SK-N-SH (cell line): ENCODE measurements at regions not wholly inside any gene's neighbourhood (a gene's known extent, or its start where the extent isn't known, plus 50 kb on each side); places are given as distances from the start of the nearest gene placed in this dataset.

Source experiments
- CTCF ChIA-PET: fragments of 300-600, 350-600 bp; formaldehyde crosslinking; extraction: SDS; loops from one replicate; lab custom pipeline; 2021; lab: Yijun Ruan, JAX
- POLR2A ChIA-PET: fragments of 350-600 bp; sonication (Branson Sonifier 250); formaldehyde crosslinking; extraction: SDS; loops from one replicate; lab custom pipeline; 2020; ENCODE audit warnings: antibody characterized with exemption, inconsistent platforms; lab: Yijun Ruan, JAX
- DNase-seq: peaks from one replicate; pipeline ENCODE4 v3.0.0; 2012
- H2AFZ ChIP-seq: fragments of 200-600 bp; sonication (generic); 2 replicates; pipeline ENCODE4 v1.8.1; 2016; ENCODE audit warnings: antibody characterized with exemption, mild to moderate bottlenecking, low read depth
- H3F3A ChIP-seq: fragments of 200-600 bp; sonication (generic); replicated peaks from 2 replicates; pipeline ENCODE3; 2016; ENCODE audit warnings: antibody characterized with exemption, mild to moderate bottlenecking; ENCODE audit not compliant: insufficient read depth
- H3K27ac ChIP-seq, 2 experiments: fragments of 200-500 bp in 1 of 2; fragments of 200-600 bp in 1 of 2; sonication (Bioruptor generic) in 1 of 2; sonication (generic), shearing (Covaris generic) in 1 of 2; 2 replicates each; pipeline versions ENCODE4 v1.5.1 to v1.6.1; 2014 to 2016; ENCODE audit warnings: low read depth in 2 of 2, inconsistent platforms in 1 of 2, low read length in 1 of 2, mild to moderate bottlenecking in 1 of 2, mixed read lengths in 1 of 2
- H3K27me3 ChIP-seq: fragments of 200-600 bp; sonication (generic), shearing (Covaris generic); 2 replicates; pipeline ENCODE4 v1.6.1; 2016; ENCODE audit warnings: mixed run types; ENCODE audit not compliant: insufficient read depth
- H3K36me3 ChIP-seq, 2 experiments: fragments of 200-500 bp in 1 of 2; fragments of 200-600 bp in 1 of 2; sonication (Bioruptor generic) in 1 of 2; sonication (generic) in 1 of 2; replicated peaks in 1 of 2; 2 replicates each; pipeline versions ENCODE3 to v1.5.1; 2014 to 2016; ENCODE audit warnings: low read length in 1 of 2, mild to moderate bottlenecking in 1 of 2; ENCODE audit not compliant: insufficient read depth in 2 of 2, control insufficient read depth in 1 of 2
- H3K4me1 ChIP-seq, 2 experiments: fragments of 200-500 bp in 1 of 2; fragments of 200-600 bp in 1 of 2; sonication (Bioruptor generic) in 1 of 2; sonication (generic), shearing (Covaris generic) in 1 of 2; 2 replicates each; pipeline versions ENCODE4 v1.5.1 to v1.6.1; 2014 to 2016; ENCODE audit warnings: low read depth in 1 of 2, low read length in 1 of 2, mixed run types in 1 of 2; ENCODE audit not compliant: insufficient read depth in 2 of 2, control insufficient read depth in 1 of 2
- H3K4me2 ChIP-seq: fragments of 200-600 bp; sonication (generic), shearing (Covaris generic); 2 replicates; pipeline ENCODE4 v1.6.1; 2017; ENCODE audit warnings: mixed run types
- H3K4me3 ChIP-seq, 2 experiments: fragments of 200-500 bp in 1 of 2; fragments of 200-600 bp in 1 of 2; sonication (Bioruptor generic) in 1 of 2; sonication (generic), shearing (Covaris generic) in 1 of 2; 2 replicates each; pipeline versions ENCODE4 v1.5.1 to v1.8.1; 2014 to 2016; ENCODE audit warnings: low read depth in 2 of 2, inconsistent platforms in 1 of 2, low read length in 1 of 2, mild to moderate bottlenecking in 1 of 2, mixed read lengths in 1 of 2, moderate library complexity in 1 of 2
- H3K79me2 ChIP-seq: fragments of 200-600 bp; sonication (generic); 2 replicates; pipeline ENCODE4 v1.8.1; 2017; ENCODE audit warnings: mild to moderate bottlenecking; ENCODE audit not compliant: insufficient read depth
- H3K9ac ChIP-seq: fragments of 200-600 bp; sonication (generic); 2 replicates; pipeline ENCODE4 v1.6.1; 2017; ENCODE audit warnings: mixed run types
- H3K9me2 ChIP-seq: fragments of 200-600 bp; sonication (generic); 2 replicates; pipeline ENCODE4 v1.6.1; 2017; ENCODE audit warnings: mixed run types
- H3K9me3 ChIP-seq: fragments of 200-600 bp; sonication (generic); 2 replicates; pipeline ENCODE4 v1.6.1; 2017; ENCODE audit warnings: mixed run types, mild to moderate bottlenecking, moderate library complexity
- H4K20me1 ChIP-seq: fragments of 200-600 bp; sonication (generic); 2 replicates; pipeline ENCODE4 v1.6.1; 2017; ENCODE audit warnings: mild to moderate bottlenecking, mixed run types; ENCODE audit not compliant: insufficient read depth
- CHD2 ChIP-seq: fragments of 150-350 bp; IDR thresholded peaks from 2 replicates; pipeline ENCODE4 v1.6.1; 2018; ENCODE audit warnings: low read length; ENCODE audit not compliant: partially characterized antibody
- ELF1 ChIP-seq: IDR thresholded peaks from 2 replicates; pipeline ENCODE4 v1.4.0; 2012
- EZH2phosphoT487 ChIP-seq: fragments of 200-600 bp; sonication (generic); IDR thresholded peaks from 2 replicates; pipeline ENCODE4 v1.6.1; 2017; ENCODE audit warnings: low read depth, mixed run types, mild to moderate bottlenecking, antibody characterized with exemption, moderate library complexity, borderline replicate concordance
- GABPA ChIP-seq: IDR thresholded peaks from 2 replicates; pipeline ENCODE4 v1.4.0; 2012; ENCODE audit warnings: low read depth, mild to moderate bottlenecking
- GATA2 ChIP-seq: sonication (generic); formaldehyde crosslinking; IDR thresholded peaks from 2 replicates; pipeline ENCODE4 v1.5.0; 2020; ENCODE audit warnings: mild to moderate bottlenecking, missing genetic modification reagents
- IRF3 ChIP-seq: fragments of 150-350 bp; IDR thresholded peaks from 2 replicates; pipeline ENCODE4 v1.6.1; 2016; ENCODE audit warnings: mild to moderate bottlenecking, low read depth, low read length
- JUND ChIP-seq: IDR thresholded peaks from 2 replicates; pipeline ENCODE4 v1.4.0; 2012
- MAX ChIP-seq: IDR thresholded peaks from 2 replicates; pipeline ENCODE4 v1.4.0; 2012; ENCODE audit warnings: low read depth
- MEF2A ChIP-seq: IDR thresholded peaks from 2 replicates; pipeline ENCODE4 v1.4.0; 2012; ENCODE audit warnings: low read depth, borderline replicate concordance
- NRF1 ChIP-seq: IDR thresholded peaks from 2 replicates; pipeline ENCODE4 v1.6.1; 2012; ENCODE audit warnings: low read depth, mild to moderate bottlenecking, low read length
- PBX3 ChIP-seq: IDR thresholded peaks from 2 replicates; pipeline ENCODE4; 2012
- RCOR1 ChIP-seq: fragments of 150-350 bp; IDR thresholded peaks from 2 replicates; pipeline ENCODE4 v1.6.1; 2017; ENCODE audit warnings: antibody characterized with exemption, low read length
- REST ChIP-seq: IDR thresholded peaks from 2 replicates; pipeline ENCODE4 v1.6.1; 2012; ENCODE audit warnings: mild to moderate bottlenecking, low read depth, low read length, moderate library complexity
- RFX5 ChIP-seq: IDR thresholded peaks from 2 replicates; pipeline ENCODE4 v1.6.1; 2012; ENCODE audit warnings: mild to moderate bottlenecking, improper control_type of control experiment, low read length
- RXRA ChIP-seq: IDR thresholded peaks from 2 replicates; pipeline ENCODE4 v1.4.0; 2012; ENCODE audit warnings: low read depth, mild to moderate bottlenecking, borderline replicate concordance
- SMC3 ChIP-seq: IDR thresholded peaks from 2 replicates; pipeline ENCODE4 v1.6.1; 2012; ENCODE audit warnings: low read depth, low read length, improper control_type of control experiment
- TAF1 ChIP-seq: IDR thresholded peaks from 2 replicates; pipeline ENCODE4 v1.6.1; 2012; ENCODE audit warnings: low read depth, mild to moderate bottlenecking, low read length, moderate library complexity, borderline replicate concordance
- TCF12 ChIP-seq: IDR thresholded peaks from 2 replicates; pipeline ENCODE4 v1.4.0; 2012
- USF1 ChIP-seq: IDR thresholded peaks from 2 replicates; pipeline ENCODE4 v1.4.0; 2012; ENCODE audit warnings: low read depth, borderline replicate concordance
- YY1 ChIP-seq: IDR thresholded peaks from 2 replicates; pipeline ENCODE4 v1.4.0; 2012; ENCODE audit warnings: low read depth, mild to moderate bottlenecking
- WGBS: methylation state at CpG from one replicate; pipeline ENCODE4 v1.1.6; 2017; ENCODE audit warnings: low lambda C conversion rate; 5-methylcytosine and 5-hydroxymethylcytosine counted together

- Histone ChIP-seq H3K4me3 (no peak overlapping the region), H3K9me3 (no peaks in the 10 kb centered on the region), H3F3A (no peaks in the 10 kb centered on the region), H4K20me1 (no peaks in the 10 kb centered on the region), H3K4me1 (no peaks in the 10 kb centered on the region), H3K9ac (no peak overlapping the region), H3K9me2 (no peaks in the 10 kb centered on the region), H3K27me3 (no peaks in the 10 kb centered on the region), H3K27ac (no peak overlapping the region), H3K4me2 (no peak overlapping the region), H2AFZ (peak overlapping the region; percentile 58), H3K36me3 (no peaks in the 10 kb centered on the region), H3K79me2 (no peaks in the 10 kb centered on the region)
- WGBS: 39% methylated on average over 15 of the region's 16 CpGs
- POLR2A ChIA-PET: no interaction called here
- CTCF ChIA-PET: no interaction called here
- no peak for DNase-seq
- TF ChIP-seq EZH2phosphoT487: no peak
- no peak for TF ChIP-seq NRF1
- TF ChIP-seq GATA2: no peak
- TF ChIP-seq MEF2A: no peak
- TF ChIP-seq SMC3: no peak
- no peak for TF ChIP-seq RXRA
- TF ChIP-seq MAX: no peak
- no peak for TF ChIP-seq RCOR1
- TF ChIP-seq RFX5: no peak
- TF ChIP-seq REST: no peak
- TF ChIP-seq TAF1: no peak
- no peak for TF ChIP-seq GABPA
- TF ChIP-seq PBX3: no peak
- no peak for TF ChIP-seq JUND
- no peak for TF ChIP-seq TCF12
- TF ChIP-seq USF1: no peak
- TF ChIP-seq CHD2: no peak
- no peak for TF ChIP-seq YY1
- TF ChIP-seq IRF3: no peak
- no peak for TF ChIP-seq ELF1
Measured at GRCh38 chr4:187301923-187302322, 578.3 kb upstream of the FAT1 start.
